ENCODE measurements at regions not wholly inside any gene's neighbourhood (a gene's known extent, or its start where the extent isn't known, plus 50 kb on each side); places are given as distances from the start of the nearest gene placed in this dataset.
"Not testable (repeated sequence)": the region's sequence is repeated elsewhere in the genome, so short reads cannot be mapped to it uniquely, and the experiment has no call there.

GRCh38 chr5:108587821-108588220 is 159.9 kb upstream of the FER start:
- no peak for DNase-seq (ENCODE audit: low spot score)

DNA sequence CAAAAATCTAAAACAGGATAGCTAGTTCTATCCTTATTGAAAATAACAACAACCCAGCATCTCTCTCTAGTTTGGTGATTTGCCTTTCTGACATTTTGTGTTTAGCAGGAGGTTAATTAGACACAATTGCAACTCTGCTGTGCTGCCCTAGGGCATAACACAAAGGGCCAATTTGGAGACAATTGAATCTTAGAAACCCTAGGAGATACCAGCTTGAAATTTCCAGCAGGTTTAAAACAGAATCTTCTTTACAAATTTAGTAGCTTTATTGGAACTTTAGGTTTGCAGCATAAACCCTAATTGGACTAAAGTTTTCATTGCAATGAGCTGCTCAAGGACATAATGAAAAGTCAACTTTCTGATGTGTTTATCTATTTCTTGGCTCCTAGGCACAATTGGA is 166.7 kb upstream of the FER start:
- no peak for DNase-seq (ENCODE audit: low spot score)

GRCh38 chr5:108579236-108579635 is 168.5 kb upstream of the FER start:
- DNase-seq (ENCODE audit: low spot score): no peak

GRCh38 chr5:108578791-108579190 is 168.9 kb upstream of the FER start:
- DNase-seq (ENCODE audit: low spot score): no peak

- DNase-seq (ENCODE audit: low spot score): no peak
Measured at GRCh38 chr5:108567429-108567828, 180.3 kb upstream of the FER start.

DNA sequence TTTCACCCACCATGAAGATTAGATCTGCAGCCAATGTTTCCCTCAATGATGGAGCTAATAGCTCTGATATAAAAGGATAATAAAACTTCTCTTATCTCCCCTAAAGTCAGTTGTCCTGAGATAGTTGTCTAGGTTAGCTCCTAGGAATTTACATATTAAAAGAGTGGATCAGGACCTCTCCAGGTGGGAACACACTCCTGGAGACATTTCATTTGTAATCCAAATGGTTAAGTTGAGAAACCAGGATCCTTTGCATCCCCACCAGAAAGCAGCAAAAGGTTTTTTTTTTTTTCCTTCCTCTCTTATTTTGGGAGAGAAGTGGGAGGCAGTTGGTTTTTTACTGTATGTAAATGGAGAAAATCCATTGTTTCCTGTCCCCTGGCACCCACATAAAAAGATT is 182.5 kb upstream of the FBXL17 start:
- no peak for DNase-seq (ENCODE audit: low spot score)

DNA sequence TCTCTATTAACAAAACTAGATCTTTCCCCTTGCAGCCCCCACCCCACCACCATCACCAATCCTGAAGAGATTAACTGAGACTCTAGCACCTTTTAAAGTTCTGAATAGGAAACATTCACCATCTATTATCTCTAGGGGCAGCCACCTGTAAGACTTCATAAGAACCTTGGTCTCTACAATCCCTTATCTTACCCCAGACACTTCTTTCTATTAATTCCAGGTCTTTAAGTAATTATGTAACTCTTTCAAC is 180.2 kb upstream of the FBXL17 start:
- no peak for DNase-seq (ENCODE audit: low spot score)

- no peak for DNase-seq (ENCODE audit: low spot score)
Measured at GRCh38 chr5:108561416-108562204, 179.7 kb upstream of the FBXL17 start.

DNA sequence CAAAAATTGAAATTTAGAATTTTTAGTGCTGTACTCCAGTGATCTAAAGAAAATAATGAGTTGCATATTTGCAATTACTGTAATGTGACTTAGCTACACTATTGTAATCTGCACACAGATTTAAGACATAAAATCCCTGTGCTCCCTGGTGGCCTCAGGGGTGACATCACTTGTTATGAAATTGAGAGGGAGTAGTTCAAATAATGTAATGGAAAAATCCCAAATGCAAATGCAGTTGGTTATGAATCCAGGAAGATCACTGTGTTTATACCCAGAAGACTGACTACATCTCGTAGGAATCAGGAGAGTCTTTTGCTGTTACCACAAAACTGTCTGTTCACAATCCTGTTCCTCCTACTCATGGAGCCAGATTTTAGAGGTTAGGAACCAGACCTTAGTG is 178.7 kb upstream of the FBXL17 start:
- DNase-seq (ENCODE audit: low spot score): no peak

DNA sequence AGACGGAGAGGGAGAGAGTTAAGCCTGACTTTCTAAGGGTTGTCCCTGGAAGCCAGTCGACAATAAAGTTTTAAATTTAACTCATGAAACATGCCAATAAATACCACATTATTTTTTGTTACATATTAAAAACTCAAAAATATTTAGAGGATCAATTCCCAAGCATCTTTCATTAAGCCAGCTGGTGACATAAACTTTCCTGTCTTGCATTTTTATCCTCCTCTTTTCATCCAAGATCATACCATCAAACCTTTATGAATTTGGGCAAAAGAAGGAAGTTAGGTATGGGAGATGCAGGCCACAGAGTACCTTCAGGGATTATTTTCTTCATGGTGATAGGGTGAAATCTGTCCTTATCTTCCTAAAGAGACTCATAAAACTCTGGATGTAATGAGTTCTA is 178.3 kb upstream of the FBXL17 start:
- no peak for DNase-seq (ENCODE audit: low spot score)

DNA sequence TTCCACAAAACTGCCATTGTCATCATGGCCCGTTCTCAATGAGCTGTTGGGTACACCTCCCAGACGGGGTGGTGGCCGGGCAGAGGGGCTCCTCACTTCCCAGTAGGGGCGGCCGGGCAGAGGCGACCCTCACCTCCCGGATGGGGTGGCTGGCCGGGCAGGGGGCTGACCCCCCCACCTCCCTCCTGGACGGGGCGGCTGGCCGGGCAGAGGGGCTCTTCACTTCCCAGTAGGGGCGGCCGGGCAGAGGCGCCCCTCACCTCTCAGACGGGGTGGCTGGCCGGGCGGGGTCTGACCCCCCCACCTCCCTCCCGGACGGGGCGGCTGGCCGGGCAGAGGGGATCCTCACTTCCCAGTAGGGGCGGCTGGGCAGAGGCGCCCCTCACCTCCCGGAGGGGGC is 176.9 kb upstream of the FBXL17 start:
- not testable (repeated sequence) for DNase-seq (ENCODE audit: low spot score)

- not testable (repeated sequence) for DNase-seq (ENCODE audit: low spot score)
Measured at GRCh38 chr5:108558142-108558541, 176.2 kb upstream of the FBXL17 start.

DNA sequence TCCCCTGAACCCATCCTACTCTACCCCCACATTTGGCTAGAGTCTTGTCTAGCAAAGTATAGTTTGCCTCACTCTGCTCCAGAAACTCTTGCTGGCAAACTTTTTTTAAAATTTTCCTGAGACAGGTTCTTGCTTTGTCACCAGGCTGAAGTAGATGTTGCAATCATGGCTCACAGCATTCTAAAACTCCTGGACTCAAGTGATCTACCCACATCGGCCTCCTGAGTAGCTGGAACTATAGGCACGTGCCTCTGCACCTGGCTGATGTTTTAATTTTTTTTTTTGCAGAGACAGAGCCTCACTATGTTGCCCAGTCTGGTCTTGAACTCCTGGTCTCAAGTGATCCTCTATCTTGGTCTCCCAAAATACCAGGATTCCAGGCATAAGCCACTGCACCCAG is 175.8 kb upstream of the FBXL17 start:
- DNase-seq (ENCODE audit: low spot score): no peak

DNA sequence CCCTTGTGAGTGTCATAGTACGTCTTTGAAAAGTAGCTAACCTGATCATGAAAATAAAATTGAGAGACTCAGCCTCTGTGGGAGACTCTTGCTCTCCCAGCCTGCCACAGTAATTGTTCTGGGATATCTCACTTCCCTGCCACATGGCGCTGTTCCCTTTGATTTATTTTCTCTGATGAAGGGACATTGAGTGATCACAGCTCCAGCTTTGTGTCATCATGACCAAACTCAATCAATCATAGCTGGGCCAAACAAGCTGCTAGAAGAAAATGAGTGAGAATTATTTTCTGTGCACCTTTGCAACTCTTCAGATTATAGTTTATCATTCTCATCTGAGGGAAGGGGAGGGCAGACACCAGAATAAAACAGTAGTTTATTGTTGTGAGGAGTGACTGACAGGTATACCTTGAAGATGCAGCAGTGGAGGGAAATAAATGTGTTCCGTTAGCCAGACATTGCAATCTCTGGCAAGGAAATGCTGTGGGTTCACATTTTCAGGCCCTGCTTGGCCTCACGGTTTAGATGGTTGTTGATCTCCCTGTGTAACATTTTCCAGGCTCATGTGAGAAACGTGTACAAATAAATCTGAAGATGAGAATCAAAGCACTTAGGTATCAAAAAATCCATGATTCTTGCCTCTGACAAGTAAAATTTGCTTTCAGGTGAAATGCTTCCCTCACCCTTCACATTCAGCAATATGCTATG is 174.7 kb upstream of the FBXL17 start:
- DNase-seq (ENCODE audit: low spot score): no peak

DNA sequence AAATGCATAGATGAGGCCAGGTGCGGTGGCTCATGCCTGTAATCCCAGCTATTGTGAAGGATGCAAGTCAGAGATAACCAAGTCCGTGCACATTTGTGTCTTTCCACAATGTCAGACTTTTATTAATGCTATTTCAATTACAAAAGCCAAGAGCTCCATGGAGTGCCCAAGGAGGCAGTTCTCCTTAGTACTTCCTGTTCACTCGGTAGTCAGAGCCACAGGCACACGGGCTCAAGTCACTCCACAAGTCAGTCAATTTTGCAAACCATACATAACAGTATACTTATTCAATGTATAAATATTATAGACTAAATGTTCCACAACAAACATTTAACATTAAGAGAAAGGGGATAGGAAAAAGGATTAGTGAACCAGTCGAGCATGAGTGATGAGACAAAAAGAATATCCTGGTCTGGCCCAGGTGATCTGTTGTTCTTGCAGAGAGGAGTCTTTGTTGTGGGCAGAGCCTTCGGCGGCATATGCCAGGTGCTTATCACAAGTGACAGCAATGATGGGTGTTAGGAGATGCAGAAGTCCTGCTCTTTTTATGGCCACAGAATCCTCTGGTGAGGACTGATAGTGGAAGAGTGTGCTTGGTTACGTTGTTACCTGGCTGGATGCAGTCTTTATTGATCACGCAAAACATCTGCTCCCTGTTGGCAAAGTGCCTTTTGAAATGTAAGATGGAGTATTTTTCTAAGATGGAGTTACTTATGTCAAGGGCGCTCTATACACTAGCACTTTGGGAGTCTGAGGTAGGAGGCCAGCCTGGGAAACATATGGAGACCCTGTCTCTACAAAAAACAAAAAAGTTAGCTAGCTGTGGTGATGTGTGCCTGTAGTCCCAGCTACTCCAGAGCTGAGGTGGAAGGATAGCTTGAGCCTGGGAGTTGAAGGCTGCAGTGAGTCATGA is 167.0 kb upstream of the FBXL17 start:
- no peak for DNase-seq (ENCODE audit: low spot score)

- DNase-seq (ENCODE audit: low spot score): no peak
Measured at GRCh38 chr5:108546939-108547338, 165.0 kb upstream of the FBXL17 start.

GRCh38 chr5:108545301-108545700 is 163.4 kb upstream of the FBXL17 start:
- no peak for DNase-seq (ENCODE audit: low spot score)

- DNase-seq (ENCODE audit: low spot score): no peak
Measured at GRCh38 chr5:108543486-108543885, 161.6 kb upstream of the FBXL17 start.

- no peak for DNase-seq (ENCODE audit: low spot score)
Measured at GRCh38 chr5:108541836-108542235, 159.9 kb upstream of the FBXL17 start.

DNA sequence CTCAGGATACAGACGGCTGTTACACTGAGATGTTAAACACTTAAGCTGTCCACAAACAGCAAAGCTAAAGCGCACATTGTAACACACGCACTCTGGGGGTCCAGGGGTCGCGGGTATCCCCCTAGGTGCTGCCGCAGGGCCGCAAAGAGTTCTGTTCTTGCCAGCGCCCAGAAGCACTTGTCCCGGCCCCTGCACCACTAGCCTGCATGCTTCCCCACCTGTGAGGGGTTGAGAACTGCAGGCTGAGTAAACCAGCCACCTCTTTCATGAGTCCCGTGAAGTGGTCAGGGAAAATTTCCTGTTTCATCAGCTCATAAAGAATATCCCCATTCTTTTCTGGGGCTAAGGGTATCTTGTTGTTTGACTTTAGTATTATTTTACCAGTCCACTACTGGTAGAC is 154.4 kb upstream of the FBXL17 start:
- DNase-seq (ENCODE audit: low spot score): no peak

DNA sequence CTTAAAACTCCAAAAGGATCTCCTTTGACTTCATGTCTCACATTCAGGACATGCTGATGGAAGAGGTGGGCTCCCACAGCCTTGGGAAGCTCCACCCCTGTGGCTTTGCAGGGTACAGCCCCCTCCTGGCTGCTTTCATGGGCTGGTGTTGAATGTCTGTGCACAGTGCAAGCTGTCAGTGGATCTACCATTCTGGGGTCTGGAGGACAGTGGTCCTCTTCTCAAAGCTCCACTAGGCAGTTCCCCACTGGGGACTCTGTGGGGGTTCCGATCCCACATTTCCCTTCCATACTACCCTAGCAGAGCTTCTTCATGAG is 150.2 kb upstream of the FBXL17 start:
- not testable (repeated sequence) for DNase-seq (ENCODE audit: low spot score)

DNA sequence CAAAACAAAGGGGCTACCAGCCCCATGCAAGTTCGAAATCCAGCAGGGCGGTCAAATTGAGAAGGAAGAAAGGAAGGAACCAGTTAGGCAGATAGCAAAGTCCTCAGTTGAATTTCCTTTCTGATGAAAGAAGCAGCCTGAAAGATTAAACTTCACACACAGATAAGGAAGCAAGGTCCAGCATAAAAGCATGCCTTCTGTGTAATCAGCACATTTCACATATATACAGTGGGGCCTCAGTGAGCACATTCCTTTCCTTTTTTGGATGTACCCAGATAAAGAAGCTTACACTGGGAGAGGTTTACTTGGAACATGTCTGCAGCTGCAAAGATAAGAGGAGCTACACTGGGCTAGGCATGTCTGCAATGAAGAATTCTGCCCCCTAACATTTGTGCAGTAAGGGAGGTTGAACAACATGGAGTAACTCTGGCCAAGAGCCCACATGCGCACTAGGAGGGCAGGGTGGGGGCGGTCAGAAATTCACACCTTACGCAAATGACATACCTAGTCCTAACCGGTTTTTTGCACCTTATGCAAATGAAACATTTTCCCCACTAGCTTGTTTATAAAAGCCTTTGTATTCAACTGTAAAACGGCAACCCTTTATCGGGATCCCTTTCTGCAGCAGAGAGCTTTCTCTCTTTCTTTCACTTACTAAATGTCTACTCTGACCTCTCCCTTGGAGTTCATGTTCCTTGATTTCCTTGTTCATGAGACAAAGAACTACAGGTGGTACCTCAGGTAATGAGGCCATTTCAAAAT is 149.7 kb upstream of the FBXL17 start:
- no peak for DNase-seq (ENCODE audit: low spot score)
